ENCODE measurements at regions not wholly inside any gene's neighbourhood (a gene's known extent, or its start where the extent isn't known, plus 50 kb on each side); places are given as distances from the start of the nearest gene placed in this dataset.

- DNase-seq (ENCODE audit: low spot score), result no peak
These were observed 73.1 kb upstream of the KCNA4 start for GRCh38 chr11:30089921-30090320.

- no peak for DNase-seq (ENCODE audit: low spot score)
These were observed 74.4 kb upstream of the KCNA4 start for GRCh38 chr11:30091246-30091645.

GRCh38 chr11:30091737-30092136 lies 74.9 kb upstream of the KCNA4 start:
- no peak for DNase-seq (ENCODE audit: low spot score)

GRCh38 chr11:30092518-30092917 lies 75.7 kb upstream of the KCNA4 start:
- no peak for DNase-seq (ENCODE audit: low spot score)

GRCh38 chr11:30100495-30100894 lies 83.7 kb upstream of the KCNA4 start:
- DNase-seq (ENCODE audit: low spot score), result no peak

GRCh38 chr11:30106222-30107181 lies 89.7 kb upstream of the KCNA4 start:
- DNase-seq (ENCODE audit: low spot score), result no peak

GRCh38 chr11:30107899-30108298 lies 91.1 kb upstream of the KCNA4 start:
- no peak for DNase-seq (ENCODE audit: low spot score)

- no peak for DNase-seq (ENCODE audit: low spot score)
These were observed 92.9 kb upstream of the KCNA4 start for GRCh38 chr11:30109774-30110173.

GRCh38 chr11:30110691-30111090 lies 93.9 kb upstream of the KCNA4 start:
- no peak for DNase-seq (ENCODE audit: low spot score)

GRCh38 chr11:30111786-30112185 lies 95.0 kb upstream of the KCNA4 start:
- no peak for DNase-seq (ENCODE audit: low spot score)

GRCh38 chr11:30113326-30113898 lies 96.6 kb upstream of the KCNA4 start:
- DNase-seq (ENCODE audit: low spot score), result no peak

GRCh38 chr11:30116512-30116911 lies 99.7 kb upstream of the KCNA4 start:
- no peak for DNase-seq (ENCODE audit: low spot score)

GRCh38 chr11:30120045-30120589 lies 103.3 kb upstream of the KCNA4 start:
- DNase-seq (ENCODE audit: low spot score), result no peak

GRCh38 chr11:30125456-30125855 lies 105.4 kb upstream of the FSHB start:
- DNase-seq (ENCODE audit: low spot score), result no peak

- DNase-seq (ENCODE audit: low spot score), result peak; percentile 29
These were observed 102.4 kb upstream of the FSHB start for GRCh38 chr11:30128269-30128932.

GRCh38 chr11:30131535-30131934 lies 99.3 kb upstream of the FSHB start:
- no peak for DNase-seq (ENCODE audit: low spot score)

- DNase-seq (ENCODE audit: low spot score), result no peak
These were observed 97.5 kb upstream of the FSHB start for GRCh38 chr11:30133281-30133680.

- peak; percentile 45 for DNase-seq (ENCODE audit: low spot score)
These were observed 87.6 kb upstream of the FSHB start for GRCh38 chr11:30143098-30143705.

GRCh38 chr11:30147293-30147692 lies 83.5 kb upstream of the FSHB start:
- no peak for DNase-seq (ENCODE audit: low spot score)

- no peak for DNase-seq (ENCODE audit: low spot score)
These were observed 80.8 kb upstream of the FSHB start for GRCh38 chr11:30149998-30150397.

GRCh38 chr11:30150425-30150824 lies 80.4 kb upstream of the FSHB start:
- DNase-seq (ENCODE audit: low spot score), result no peak

- no peak for DNase-seq (ENCODE audit: low spot score)
These were observed 77.8 kb upstream of the FSHB start for GRCh38 chr11:30153008-30153407.

All from kidney capillary endothelial cell (primary cell).